Heart left ventricle (tissue), 13 donors: ENCODE measurements at regions not wholly inside any gene's neighbourhood (a gene's known extent, or its start where the extent isn't known, plus 50 kb on each side); places are given as distances from the start of the nearest gene placed in this dataset.

ENCODE experiments used
- POLR2A ChIP-seq, 2 donors: fragments of 450-650 bp; IDR thresholded peaks; one replicate each; pipeline ENCODE4 v1.6.1; 2017; ENCODE audit warnings: antibody characterized with exemption in 2 of 2, mild to moderate bottlenecking in 2 of 2, moderate library complexity in 2 of 2
- TF ChIP-seq, protein P1 (sequence below), 12 donors: fragments of 200-600 bp; sonication (generic) in 4 of 12; IDR thresholded peaks; one replicate each; pipeline versions ENCODE4 v1.5.0 to v1.8.0; 2018 to 2022; ENCODE audit warnings: antibody characterized with exemption in 12 of 12, mild to moderate bottlenecking in 5 of 12
- donor health status: ischemic (EF 13 %, LVEDD 7.1; RV severe dilation, severe dysfunction).
- donor health status: DM: no; HTN: yes; CAD: no.
- donor health status: DM: no; HTN: no; CAD: no.
- donor health status: ischemic (EF 25% LVEDD 6.9; RV normal size, moderate dysfunction).
- donor health status: ischemic (EF 25% LVEDD 5.7; RV mildly dilated, moderate dysfunction).
- donor health status: ischemic (EF 35%, LVEDD 5.7; RV mildly dilated, moderate dysfunction).
- donor health status: nonischemic (EF 11% LVEDD 7.7; RV severe dilation, severe dysfunction).
- donor health status: DM: yes; HTN: yes; CAD: no.
- donor health status: PGD.
- donor health status: ischemic (EF 29% LVEDD 5.4; RV normal size, mild dysfunction).
- donor health status: nonischemic (EF 23%, LVEDD 6.1; RV moderate dilation, normal function).

DNA sequence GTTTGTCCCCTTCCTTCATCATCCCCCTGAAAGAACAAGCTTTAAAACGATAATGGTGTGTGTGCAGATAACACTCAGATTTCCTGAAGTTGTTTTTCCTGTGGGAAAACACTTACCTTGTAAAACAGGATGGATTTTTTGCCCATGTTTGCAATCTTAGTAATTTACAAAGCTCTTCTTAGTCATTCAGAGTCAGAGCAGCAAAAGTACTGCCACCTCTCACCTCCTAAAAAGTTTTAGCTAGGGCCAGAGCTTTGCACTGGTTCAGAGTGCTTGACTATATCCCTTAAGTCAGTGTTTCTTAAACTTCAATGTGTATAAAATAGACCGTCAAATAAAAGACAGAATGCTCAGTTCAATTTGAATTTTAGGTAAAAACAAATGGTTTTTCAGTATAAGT, 62.3 kb downstream of the NKX6-1 start:
- TF ChIP-seq, protein P1, sequence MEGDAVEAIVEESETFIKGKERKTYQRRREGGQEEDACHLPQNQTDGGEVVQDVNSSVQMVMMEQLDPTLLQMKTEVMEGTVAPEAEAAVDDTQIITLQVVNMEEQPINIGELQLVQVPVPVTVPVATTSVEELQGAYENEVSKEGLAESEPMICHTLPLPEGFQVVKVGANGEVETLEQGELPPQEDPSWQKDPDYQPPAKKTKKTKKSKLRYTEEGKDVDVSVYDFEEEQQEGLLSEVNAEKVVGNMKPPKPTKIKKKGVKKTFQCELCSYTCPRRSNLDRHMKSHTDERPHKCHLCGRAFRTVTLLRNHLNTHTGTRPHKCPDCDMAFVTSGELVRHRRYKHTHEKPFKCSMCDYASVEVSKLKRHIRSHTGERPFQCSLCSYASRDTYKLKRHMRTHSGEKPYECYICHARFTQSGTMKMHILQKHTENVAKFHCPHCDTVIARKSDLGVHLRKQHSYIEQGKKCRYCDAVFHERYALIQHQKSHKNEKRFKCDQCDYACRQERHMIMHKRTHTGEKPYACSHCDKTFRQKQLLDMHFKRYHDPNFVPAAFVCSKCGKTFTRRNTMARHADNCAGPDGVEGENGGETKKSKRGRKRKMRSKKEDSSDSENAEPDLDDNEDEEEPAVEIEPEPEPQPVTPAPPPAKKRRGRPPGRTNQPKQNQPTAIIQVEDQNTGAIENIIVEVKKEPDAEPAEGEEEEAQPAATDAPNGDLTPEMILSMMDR (IDR thresholded peaks at IDR 0.05) = no peak
- TF ChIP-seq POLR2A (IDR thresholded peaks at IDR 0.05) = no peak
